ENCODE measurements at regions not wholly inside any gene's neighbourhood (a gene's known extent, or its start where the extent isn't known, plus 50 kb on each side); places are given as distances from the start of the nearest gene placed in this dataset.

DNA sequence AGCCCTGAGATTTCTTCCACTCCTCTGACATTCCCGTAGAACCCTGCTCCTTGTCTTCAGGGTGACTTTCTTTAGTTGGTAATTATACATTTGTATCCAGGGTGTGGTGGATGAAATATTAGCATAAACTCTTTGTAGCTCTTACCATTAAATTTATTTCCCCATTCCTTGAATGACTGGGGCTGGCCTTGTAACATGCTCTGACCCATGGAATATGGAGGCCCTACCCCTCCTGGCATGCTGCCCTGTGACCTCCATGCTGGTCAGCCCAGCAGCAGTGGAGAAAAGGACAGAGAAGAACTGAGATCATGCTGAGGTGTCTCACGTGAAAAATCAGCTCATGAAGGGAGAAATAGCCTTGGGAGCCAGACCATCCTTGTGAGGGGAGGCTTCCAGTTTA is 96.1 kb upstream of the PROK2 start:
- DNase-seq, result no peak

DNA sequence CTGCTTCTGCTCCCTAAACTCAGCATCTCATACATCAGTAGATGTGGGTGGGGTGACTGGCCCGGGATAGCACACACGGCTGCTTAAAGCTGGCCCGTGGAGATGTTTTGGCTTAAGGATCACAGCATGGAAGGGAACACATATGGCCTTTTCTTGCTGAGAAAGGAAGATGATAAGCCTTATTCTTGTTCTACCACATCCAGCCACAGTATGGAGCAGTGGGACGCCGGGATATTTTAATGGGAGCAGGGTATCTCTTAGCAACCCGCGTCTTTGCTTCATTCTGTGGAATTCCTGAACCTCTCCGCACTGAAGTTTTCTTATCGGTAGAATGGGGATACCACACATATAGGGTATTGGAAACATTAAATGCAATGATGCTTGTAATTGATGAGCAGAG is 94.1 kb upstream of the PROK2 start:
- DNase-seq, result no peak

DNA sequence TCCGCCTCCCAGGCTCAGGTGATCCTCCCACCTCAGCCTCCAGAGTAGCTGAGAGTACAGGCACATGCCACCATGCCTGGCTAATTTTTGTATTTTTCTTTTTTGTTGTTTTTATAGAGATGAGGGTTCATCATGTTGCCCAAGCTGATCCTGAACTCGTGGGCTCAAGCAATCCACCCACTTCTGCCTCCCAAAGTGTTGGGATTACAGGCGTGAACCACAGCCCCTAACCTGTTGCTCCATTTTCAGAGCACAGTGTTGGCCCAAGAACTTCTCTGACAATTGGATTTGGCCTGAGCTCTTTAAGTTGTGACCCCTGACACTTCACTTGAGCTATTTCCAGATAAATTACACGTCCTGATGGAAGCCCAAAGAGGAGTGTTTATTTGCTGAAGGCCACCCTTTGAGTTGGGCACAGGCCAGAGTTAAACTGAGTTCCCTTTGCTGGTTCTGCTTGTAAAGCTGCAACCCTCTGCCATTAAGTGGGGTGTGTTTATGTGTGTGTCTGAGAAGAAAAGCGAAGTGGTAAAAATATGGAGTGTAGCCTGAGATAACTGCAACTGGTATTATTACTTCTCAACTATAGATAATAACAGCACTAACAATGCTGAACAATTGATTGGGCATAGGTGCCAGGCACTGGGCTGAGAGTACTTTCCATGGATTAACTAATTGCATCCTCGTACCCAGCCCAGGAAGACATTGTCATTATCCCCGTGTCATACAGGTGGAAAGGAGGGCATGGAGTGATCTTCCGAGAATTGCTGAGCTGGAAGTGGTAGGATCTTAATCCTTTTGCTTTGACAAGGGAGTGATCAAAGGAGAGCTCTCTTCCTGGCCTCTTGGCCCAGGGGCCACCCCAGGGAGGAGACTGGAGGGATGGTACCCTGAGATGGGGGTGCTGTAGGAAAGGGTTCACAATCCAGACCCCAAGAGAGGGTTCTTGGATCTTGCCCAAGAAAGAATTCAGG is 91.5 kb upstream of the PROK2 start:
- DNase-seq, result no peak

DNA sequence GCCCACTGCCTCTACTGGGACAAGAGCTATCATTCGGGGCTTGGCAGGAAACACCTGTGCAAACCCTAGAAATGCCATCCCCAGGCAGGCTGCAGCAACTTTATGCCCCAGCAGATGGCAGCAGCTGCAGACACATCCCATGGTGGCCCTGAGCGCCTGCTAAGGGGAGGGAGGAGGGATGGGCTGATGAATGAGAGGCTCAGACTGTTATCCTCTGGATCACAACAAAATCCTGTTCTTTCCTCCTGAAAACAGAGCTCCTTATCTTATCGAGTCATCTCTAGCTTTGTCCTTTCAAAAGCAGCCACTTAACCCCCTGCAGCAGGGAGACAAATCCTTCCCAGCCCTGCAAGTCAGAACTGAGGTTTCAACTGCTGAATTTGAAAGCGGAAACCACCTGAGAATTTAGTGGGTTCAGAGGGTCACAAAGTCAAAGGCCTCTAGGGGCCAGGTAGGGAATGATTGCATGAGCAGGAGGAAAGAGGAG is 90.6 kb upstream of the PROK2 start:
- DNase-seq, result peak; percentile 77

DNA sequence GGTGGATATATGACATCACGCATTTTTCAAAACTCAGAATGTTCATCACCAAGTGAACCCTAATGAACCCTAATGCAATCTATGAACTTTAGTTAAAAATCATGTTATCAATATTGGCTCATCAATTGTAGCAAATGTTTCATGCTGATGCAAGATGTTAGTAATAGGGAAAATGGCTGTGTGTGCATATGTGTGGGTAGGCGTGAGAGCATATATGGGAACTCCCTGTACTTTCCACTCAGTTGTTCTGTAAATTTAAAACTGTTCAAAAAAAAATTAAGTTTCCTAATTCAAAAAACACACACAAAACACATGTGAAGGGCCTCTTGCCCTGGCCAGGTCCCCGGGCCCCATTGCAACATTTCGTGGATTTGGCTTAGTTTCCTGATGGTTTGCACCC is 89.7 kb upstream of the PROK2 start:
- DNase-seq, result no peak

DNA sequence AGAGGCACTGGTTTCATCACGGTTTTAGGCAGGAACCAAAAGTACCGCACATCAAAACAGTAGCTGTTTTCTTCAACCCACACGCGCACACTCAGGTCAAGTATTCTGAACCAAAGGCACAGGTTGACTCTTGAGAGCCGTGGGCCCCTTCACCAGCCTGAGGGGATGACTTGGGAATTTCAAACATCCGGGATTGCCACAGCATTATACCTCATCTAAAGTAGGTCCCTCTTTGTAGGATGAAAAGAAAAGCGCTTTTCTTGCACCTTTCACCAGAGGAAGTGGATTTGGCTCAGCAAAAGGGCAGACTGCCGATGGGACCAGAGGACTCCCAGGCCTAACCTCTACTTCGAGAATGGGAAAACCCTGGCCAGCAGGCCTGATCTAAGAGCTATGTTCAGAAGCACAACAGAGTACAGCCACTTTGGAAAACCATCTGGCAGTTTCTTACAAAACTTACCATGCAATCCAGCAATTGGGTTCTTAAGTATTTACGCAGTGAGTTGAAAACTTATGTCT is 88.2 kb upstream of the PROK2 start:
- no peak for DNase-seq

DNA sequence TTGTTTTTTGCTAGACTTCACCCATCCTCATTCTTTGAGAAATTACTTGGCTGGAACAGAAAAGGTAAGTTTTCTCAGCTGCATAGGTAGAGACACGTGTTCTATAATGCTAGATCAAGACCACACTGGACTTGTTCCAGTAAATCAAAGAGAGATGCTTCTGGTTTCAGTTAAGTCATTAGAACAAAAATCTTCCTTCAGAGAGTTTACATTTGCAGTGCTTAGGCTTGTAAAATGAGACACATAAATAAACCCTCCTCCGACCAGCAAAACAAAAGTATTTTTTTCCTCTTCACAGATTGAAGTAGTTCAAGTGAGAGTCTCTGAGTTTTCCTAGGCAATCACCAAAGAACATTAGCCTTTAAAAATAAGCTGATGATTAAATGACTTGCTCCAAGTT is 87.3 kb upstream of the PROK2 start:
- no peak for DNase-seq

DNA sequence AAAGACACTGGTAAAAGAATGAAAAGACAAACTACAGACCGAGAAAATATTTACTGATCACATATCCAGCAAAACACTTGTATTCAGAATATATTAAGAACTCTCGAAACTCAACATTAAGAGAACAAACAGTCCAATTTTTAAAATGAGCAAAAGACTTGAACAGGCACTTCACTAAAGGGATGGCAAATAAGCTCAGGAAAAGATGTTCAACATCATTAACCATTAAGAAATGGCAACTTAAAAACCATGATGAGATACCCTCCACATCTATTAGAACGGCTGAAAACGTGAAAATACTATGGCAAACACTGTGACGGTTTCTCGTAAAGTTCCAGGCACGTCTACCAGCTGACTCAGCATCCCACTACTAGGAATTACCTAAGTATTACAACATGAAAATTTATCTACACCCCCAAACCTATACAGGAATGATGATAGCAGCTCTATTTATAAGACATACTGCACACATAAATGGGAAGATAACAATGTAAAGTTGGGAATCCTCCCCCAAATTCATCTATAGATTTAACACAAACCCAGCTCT is 86.1 kb upstream of the PROK2 start:
- no peak for DNase-seq

DNA sequence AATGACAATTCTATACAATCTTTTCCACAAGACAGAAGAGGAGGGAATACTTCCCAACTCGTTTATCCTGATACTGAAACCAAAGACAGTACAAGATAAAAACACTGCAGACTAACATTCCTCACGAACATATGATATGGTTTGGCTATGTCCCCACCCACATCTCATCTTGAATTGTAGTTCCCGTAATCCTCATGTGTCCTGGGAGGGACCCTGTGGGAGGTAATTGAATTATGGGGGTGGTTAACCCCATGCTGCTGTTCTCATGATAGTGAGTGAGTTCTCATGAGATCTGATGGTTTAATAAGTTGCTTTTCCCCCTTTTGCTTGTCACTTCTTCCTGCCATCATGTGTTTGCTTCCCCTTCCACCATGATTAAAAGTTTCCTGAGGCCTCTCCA is 83.9 kb upstream of the PROK2 start:
- no peak for DNase-seq

DNA sequence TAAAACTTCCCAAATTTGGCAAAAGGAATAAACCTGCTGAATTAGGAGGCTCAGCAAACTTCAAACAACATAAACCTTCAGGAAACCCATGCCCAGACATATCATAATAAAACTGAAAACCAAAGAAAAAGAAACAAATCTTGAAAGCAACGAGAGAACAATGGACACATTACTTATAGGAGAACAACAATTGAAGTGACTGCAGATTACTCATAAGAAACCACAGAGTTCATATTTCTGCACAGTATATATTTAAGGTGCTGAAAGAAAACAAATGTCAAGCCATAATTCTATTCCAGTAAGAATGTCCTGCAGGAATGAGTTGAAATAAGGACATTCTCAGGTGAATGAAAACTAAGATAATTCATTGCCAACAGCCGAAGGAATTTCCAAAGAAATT is 80.8 kb upstream of the PROK2 start:
- no peak for DNase-seq

DNA sequence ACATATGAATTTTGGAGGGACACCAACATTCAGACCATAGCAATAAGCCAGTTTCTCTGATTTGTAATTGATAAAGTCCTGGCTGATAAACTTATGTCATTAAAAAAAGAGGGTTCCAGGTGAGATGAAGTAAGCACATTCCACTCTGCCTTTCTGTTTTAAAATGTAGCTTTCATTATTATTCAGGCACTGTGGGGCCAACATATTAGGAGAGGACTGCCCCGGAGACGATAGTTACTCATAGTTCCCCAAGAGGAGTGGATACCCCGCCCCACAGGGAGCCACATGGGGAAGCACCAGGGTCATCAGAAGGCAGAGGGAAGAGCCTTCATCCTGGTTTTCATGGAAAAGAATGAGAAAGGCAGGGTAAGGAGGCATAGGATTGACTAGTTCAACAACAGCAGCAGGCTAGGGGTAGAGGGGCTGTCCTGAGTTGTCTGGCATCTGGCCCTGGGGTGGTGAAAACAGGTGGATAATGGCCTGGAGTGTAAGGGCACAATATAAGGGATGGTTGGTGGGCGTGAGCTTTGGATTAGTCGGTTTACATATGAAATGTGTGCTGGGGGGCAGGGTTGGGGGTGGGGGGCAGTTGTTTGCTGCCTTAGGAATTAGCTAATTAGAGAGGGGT is 78.7 kb upstream of the PROK2 start:
- DNase-seq, result no peak

DNA sequence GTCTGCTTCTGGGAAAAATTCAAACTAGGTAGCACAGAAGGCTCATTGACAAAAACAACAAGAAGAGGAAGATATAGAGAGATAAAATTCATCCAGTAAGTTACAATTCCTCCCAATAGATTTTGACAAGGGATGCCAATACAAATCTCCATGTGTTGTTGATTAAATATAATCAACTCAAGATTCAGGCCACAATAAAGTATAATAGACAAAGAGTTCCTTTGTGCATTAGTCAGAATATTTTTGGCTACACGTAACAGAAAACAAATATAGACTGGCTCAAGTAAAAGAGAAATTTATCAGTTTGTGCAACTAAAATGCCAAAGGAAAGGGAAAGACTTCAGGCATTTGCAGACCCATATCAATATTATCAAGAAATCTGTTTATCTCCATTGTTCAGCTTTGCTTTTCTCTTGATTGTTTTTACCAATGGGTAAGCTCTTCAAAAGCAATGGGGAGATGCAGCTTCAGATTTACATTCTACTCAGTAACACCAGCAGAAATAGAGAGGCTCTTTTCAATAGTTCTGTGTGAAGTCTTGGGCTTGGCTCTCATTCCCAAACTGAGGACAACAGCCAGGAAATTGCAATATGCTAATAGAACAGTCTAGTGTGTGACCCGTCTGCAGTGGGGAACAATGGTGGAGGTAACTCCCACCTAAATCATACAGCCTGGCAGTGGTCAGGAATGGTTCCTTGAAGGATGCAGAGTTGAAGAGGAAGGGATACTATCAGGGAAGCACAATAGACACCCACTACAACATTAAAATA is 77.6 kb upstream of the PROK2 start:
- DNase-seq, result no peak

DNA sequence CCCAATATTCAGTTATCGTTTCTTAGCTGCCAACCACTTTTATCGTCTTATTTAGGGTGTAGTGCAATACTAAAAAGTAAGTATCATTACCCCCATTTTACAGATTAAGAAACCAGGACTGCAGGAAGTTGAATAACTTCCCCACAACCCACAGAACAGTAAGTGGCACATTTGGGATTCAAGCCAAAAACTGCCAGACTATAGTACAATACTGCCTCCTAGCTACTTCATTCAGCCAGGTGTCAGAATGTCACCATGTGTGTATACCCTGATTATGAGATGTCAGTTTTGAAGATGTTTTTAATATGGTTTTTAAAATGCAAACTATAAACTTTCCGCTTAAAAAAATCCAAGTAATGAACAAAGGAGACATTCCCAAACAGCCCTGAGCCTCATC is 74.2 kb upstream of the PROK2 start:
- DNase-seq, result peak; percentile 72

DNA sequence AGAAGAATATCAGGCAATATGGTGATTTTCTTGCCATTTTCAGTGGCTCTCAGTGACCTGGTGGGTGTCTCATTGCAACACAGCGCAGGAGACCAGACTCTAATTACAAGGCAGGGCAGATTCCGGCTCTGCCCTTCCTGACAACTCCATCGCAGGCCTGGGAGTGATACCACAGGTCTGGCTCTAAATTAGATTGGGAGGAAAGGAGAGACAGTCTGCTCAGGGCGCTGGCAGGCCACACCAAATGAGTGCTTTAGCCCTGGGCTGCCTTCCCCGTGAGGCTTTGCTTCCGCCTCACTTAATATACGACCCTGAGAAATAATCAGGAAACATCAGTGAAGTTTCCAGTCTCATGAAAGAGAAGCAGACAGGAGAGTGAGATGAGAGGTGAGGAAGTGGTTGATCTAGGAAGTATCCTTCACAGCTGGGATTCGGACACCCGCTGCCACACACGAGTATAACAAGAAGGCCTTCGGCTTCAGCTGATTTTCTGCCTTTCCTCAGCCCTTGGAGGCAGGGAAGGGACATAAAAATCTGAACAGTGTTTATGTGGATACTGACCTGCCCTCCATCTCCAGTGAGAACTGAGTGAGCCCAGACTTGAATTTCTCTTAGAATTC is 73.7 kb upstream of the PROK2 start:
- DNase-seq, result no peak

DNA sequence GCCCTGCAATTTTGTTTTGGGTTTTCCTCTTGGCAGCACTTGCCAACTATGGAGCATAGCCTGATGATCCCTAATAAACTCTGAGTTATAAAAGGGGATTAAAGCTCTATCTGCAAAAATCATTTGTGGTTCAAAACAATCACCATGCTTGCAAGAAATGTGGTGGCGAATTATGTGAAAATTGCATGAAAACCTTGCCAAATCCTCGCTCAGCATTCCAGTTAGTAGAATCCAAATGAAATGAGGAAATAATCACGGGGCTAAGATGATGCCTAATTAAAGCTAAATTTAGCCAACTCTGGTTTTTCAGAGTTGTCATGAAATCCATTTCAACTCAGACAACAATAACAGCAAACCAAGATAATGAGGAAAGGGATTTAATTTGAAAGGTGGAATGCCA is 73.0 kb upstream of the PROK2 start:
- DNase-seq, result no peak

DNA sequence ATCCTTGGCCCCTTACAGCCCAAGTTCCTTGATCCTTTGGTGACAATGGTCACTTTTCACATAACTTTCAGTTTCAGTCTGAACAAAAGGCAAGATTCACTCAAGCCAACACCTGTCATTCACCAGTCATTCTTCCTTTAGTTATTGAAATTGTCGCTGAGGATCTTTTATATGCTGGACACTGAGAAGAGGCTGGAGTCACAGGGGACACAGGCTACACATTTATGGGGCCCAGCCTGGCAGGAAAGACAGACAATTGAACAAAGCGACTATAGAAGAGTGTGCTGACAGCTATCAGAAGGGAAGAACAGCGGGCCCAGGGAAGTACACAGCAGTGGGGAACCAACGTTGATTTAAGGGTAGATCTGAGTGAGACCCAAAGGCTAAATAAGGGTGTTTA is 69.8 kb upstream of the PROK2 start:
- no peak for DNase-seq

DNA sequence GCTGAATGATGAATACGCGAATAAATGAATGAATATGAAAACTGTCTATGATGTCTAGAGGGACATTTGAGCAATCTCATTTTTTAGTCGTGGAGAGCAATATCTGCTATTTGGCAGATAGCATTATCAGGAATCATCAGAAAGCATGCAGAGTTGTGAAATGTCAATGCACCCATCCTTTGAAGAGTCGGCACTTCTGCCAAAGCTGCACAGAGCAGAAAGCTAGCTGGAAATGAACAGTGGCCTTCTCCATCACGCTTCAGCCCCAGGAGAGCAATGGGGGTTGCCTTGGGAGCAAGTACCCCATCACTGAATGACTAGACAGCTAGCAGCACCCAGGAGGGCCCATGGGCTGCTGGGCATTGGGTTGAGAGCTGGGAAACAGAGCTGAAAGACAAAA is 69.1 kb upstream of the PROK2 start:
- no peak for DNase-seq

DNA sequence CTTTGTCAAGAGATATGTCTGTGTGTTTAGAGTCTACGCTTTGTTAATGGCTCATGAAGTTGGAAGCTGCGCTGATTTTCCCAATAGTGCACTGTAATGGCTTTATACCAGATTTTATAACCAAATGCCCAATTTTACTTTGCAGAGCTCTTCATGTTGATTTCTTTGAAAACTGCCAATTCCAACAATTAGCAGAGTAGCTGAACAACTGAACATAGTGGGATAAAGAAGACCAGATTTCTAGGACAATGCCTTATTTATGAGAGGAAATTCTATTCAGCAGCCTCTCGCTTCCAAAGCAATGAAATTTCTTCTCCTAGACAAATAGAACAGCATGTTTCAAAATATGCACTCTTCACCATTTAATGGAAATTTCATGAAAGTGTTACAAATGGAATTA is 66.9 kb upstream of the PROK2 start:
- no peak for DNase-seq

DNA sequence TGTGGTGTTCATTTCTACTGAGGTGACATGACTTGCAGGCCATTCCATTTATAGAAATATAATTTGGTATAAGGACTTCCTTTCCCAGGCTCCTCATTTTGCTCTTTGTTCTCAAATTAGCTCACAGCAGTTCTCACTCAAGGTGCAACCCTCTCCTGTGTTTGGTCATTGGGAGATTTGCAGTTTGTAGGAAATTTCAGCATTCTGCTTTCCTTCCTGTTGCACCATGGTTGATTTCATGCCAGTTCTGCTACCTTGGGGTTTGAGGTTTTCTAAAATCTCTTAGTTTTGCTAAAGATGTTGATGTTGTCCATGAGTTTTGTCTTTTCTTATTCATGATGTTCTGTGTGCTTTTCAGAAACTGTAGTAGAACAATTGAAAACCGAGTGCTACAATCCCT is 65.7 kb upstream of the PROK2 start:
- no peak for DNase-seq

DNA sequence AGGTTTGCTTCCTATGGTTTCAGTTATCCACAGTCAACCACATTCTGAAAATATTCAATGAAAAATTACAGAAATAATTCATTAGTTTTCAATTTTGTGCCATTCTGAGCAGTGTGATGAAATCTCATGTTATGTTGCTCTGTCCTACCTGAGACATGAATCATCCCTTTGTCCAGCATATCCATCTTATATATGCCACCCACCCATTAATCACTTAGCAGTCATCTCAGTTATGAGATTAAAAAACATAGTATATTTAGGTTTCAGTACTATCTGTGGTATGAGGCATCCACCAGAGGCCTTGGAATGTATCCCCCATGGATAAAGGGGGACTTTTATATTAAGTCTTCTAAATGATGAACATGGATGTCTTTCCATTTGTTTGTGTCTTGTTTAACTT is 64.7 kb upstream of the PROK2 start:
- no peak for DNase-seq

DNA sequence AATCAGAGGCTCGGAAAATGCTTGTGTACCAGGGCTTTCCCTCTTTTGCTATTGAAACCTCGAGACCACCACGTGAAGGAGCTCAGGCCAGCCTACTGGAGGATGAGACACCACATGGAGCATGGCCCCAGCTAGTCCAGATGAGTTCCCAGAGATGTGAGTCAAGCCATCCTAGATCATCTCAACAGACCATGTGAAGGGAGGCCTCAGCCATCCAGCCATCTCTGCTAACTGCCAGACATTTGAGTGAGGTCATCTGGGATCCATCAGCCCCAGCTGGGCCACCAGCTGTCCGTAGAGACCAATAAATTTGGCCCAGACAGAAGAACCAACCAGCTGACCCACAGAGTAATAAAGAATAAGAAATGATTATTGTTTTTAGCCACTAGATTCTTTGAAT is 62.8 kb upstream of the PROK2 start:
- no peak for DNase-seq

DNA sequence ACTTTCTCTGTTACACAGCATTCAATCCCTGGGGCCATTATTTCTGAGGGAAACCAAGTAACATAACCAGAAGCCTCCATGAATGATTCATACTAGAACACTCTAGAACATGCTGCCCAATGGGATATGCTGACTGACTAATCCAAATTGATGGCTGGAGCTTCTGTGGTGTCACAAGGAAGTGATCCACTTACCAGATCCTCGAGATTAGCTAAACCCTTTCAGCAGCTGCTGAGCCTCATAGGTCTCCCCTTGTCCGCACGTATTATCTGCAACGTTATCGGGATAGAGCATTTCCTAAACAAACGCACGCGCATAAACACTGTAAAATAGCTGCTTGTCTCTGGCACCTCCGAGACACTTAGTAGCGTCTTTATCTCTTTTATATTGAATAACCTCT is 61.2 kb upstream of the PROK2 start:
- no peak for DNase-seq

DNA sequence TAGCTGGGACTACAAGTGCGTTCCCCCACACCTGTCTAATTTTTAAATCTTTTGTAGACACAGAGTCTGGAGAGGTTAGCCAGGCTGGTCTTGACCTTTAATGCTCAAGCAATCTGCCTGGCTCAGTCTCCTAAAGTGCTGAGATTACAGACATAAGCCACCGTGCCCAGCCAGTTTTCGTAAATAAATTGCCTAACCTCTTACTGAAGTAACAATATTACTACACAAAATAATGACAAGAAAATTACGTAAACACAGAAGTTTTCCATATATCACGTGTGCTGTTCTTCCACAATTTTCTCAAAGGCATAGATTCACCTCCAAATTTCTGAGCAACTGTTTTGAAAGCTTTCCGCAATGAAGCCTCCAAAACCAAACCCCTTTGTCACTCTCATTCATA is 58.1 kb upstream of the PROK2 start:
- no peak for DNase-seq
